Peyer's patch (tissue), 4 donors: ENCODE measurements at regions not wholly inside any gene's neighbourhood (a gene's known extent, or its start where the extent isn't known, plus 50 kb on each side); places are given as distances from the start of the nearest gene placed in this dataset.

ENCODE experiments used
- POLR2A ChIP-seq, 2 donors: fragments of 450-650 bp; IDR thresholded peaks; one replicate each; pipeline ENCODE4 v1.5.1; 2017; ENCODE audit warnings: antibody characterized with exemption in 2 of 2, mild to moderate bottlenecking in 2 of 2, moderate library complexity in 2 of 2
- TF ChIP-seq, protein P1 (sequence below), 6 experiments: fragments of 450-650 bp in 4 of 6; fragments of 200-600 bp in 2 of 6; sonication (generic) in 1 of 6; IDR thresholded peaks; one replicate each; pipeline ENCODE4 v1.5.1; 2017 to 2019; ENCODE audit warnings: antibody characterized with exemption in 6 of 6, mild to moderate bottlenecking in 3 of 6, moderate library complexity in 1 of 6

DNA sequence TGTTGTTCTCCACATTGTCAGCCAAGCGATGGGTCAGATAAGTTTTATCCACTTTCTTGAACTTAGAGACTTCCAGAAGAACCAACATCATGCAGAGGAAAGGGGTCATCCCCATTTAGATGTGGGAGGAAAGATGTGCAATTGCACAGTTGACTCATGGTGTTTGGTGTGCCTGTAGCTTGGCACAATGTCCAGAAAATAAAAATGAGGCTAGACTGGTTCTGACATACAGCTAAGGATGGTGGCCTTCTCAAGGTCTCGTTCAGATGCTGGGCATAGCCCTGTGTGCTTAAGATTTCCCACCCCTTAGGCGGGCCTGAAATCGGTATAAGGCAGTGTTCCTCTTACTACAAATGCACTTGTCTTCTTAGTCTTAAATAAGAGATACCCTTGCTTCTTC is 101.1 kb downstream of the PCDH7 start:
- TF ChIP-seq, protein P1, sequence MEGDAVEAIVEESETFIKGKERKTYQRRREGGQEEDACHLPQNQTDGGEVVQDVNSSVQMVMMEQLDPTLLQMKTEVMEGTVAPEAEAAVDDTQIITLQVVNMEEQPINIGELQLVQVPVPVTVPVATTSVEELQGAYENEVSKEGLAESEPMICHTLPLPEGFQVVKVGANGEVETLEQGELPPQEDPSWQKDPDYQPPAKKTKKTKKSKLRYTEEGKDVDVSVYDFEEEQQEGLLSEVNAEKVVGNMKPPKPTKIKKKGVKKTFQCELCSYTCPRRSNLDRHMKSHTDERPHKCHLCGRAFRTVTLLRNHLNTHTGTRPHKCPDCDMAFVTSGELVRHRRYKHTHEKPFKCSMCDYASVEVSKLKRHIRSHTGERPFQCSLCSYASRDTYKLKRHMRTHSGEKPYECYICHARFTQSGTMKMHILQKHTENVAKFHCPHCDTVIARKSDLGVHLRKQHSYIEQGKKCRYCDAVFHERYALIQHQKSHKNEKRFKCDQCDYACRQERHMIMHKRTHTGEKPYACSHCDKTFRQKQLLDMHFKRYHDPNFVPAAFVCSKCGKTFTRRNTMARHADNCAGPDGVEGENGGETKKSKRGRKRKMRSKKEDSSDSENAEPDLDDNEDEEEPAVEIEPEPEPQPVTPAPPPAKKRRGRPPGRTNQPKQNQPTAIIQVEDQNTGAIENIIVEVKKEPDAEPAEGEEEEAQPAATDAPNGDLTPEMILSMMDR (IDR thresholded peaks at IDR 0.05) = no peak
- no peak for TF ChIP-seq POLR2A (IDR thresholded peaks at IDR 0.05)
